Lower leg skin (tissue), 3 donors: ENCODE measurements at regions not wholly inside any gene's neighbourhood (a gene's known extent, or its start where the extent isn't known, plus 50 kb on each side); places are given as distances from the start of the nearest gene placed in this dataset.

Experiments used
- CTCF ChIP-seq, 3 donors: fragments of 450-650 bp; IDR thresholded peaks; one replicate each; pipeline ENCODE4 v1.5.1; 2016; ENCODE audit warnings: antibody characterized with exemption in 3 of 3, mild to moderate bottlenecking in 3 of 3, moderate library complexity in 2 of 3
- POLR2A ChIP-seq, 2 donors: fragments of 450-650 bp; IDR thresholded peaks; one replicate each; pipeline ENCODE4 v1.6.1; 2016 to 2017; ENCODE audit warnings: antibody characterized with exemption in 2 of 2, mild to moderate bottlenecking in 1 of 2, moderate library complexity in 1 of 2

DNA sequence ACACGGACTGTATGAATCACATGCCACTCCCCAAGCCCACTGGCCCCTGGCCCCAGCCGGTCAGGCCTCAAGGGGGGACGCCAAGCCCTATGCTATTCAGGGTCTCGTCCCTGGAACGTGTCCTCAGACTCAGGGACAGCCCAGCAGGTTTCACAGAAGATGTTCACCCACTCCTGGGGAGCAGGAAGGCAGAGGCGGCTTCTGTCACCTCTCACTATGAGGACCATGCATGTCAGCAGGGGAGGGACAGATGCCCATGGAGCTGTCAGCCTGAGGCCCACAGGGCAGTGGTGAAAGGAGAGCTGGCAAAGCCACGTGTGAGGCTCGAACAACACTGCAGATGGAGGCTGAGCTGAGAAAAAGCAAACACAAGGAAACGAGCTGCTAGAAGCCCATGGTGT lies 192.0 kb downstream of the SHANK2 start:
- TF ChIP-seq POLR2A (IDR thresholded peaks at IDR 0.05) (no peak), CTCF (IDR thresholded peaks at IDR 0.05) (no peak)
